Neuronal stem cell (in vitro differentiated cells): ENCODE measurements at regions not wholly inside any gene's neighbourhood (a gene's known extent, or its start where the extent isn't known, plus 50 kb on each side); places are given as distances from the start of the nearest gene placed in this dataset.

Experiments
- DNase-seq: peaks from one replicate; pipeline ENCODE4 v3.0.0-alpha.2; 2013; ENCODE audit warnings: low spot score
- H2AFZ ChIP-seq: one replicate; pipeline ENCODE4 v1.6.1; 2013; ENCODE audit warnings: mild to moderate bottlenecking, low read length, inconsistent platforms
- H2AK5ac ChIP-seq: 2 replicates; pipeline ENCODE4 v1.6.1; 2013; ENCODE audit warnings: low read depth, mild to moderate bottlenecking, inconsistent platforms, low read length, moderate library complexity, mixed read lengths
- H2BK120ac ChIP-seq: 2 replicates; pipeline ENCODE4 v1.6.1; 2013; ENCODE audit warnings: low read depth, mild to moderate bottlenecking, inconsistent platforms, low read length, moderate library complexity, mixed read lengths
- H2BK12ac ChIP-seq: one replicate; pipeline ENCODE4 v1.6.1; 2013; ENCODE audit warnings: low read length, inconsistent platforms
- H2BK15ac ChIP-seq: 2 replicates; pipeline ENCODE4 v1.6.1; 2013; ENCODE audit warnings: mild to moderate bottlenecking, low read length, inconsistent platforms, mixed read lengths
- H2BK5ac ChIP-seq: one replicate; pipeline ENCODE4 v1.6.1; 2013; ENCODE audit warnings: inconsistent platforms, mild to moderate bottlenecking, low read length, moderate library complexity
- H3K14ac ChIP-seq: one replicate; pipeline ENCODE4 v1.6.1; 2013; ENCODE audit warnings: low read length, inconsistent platforms
- H3K18ac ChIP-seq: 2 replicates; pipeline ENCODE4 v1.6.1; 2013; ENCODE audit warnings: low read length, inconsistent platforms
- H3K23ac ChIP-seq: 2 replicates; pipeline ENCODE4 v1.6.1; 2013; ENCODE audit warnings: low read depth, mild to moderate bottlenecking, mixed read lengths, low read length, inconsistent platforms; ENCODE audit not compliant: poor library complexity
- H3K27ac ChIP-seq: replicated peaks from 3 replicates; pipeline ENCODE4 v1.5.1; 2013; ENCODE audit warnings: low read length, inconsistent platforms
- H3K27me3 ChIP-seq, 3 experiments: 2 replicates each; pipeline ENCODE4 v1.6.1; 2013; ENCODE audit warnings: low read length in 3 of 3, mild to moderate bottlenecking in 2 of 3, inconsistent platforms in 1 of 3, low read depth in 1 of 3, mixed read lengths in 1 of 3, moderate library complexity in 1 of 3; ENCODE audit not compliant: control insufficient read depth in 3 of 3, insufficient read depth in 3 of 3
- H3K36me3 ChIP-seq, 2 donors: replicated peaks in 1 of 2; 2 replicates each; pipeline ENCODE4 v1.6.1; 2013; ENCODE audit warnings: low read length in 2 of 2; ENCODE audit not compliant: control insufficient read depth in 2 of 2, insufficient read depth in 2 of 2
- H3K4ac ChIP-seq: 2 replicates; pipeline ENCODE4 v1.6.1; 2013; ENCODE audit warnings: inconsistent platforms, mild to moderate bottlenecking, low read length, moderate library complexity
- H3K4me1 ChIP-seq, 2 donors: 1 replicate in 1 of 2; 2 replicates in 1 of 2; pipeline ENCODE4 v1.6.1; 2013; ENCODE audit warnings: low read length in 2 of 2, low read depth in 1 of 2; ENCODE audit not compliant: control insufficient read depth in 2 of 2, insufficient read depth in 1 of 2
- H3K4me2 ChIP-seq: one replicate; pipeline ENCODE4 v1.6.1; 2013; ENCODE audit warnings: mild to moderate bottlenecking, low read length, inconsistent platforms; ENCODE audit not compliant: insufficient read depth, poor library complexity, severe bottlenecking
- H3K4me3 ChIP-seq, 2 donors: 2 replicates each; pipeline ENCODE4 v1.5.1; 2013; ENCODE audit warnings: low read length in 2 of 2, mild to moderate bottlenecking in 2 of 2, inconsistent platforms in 1 of 2, moderate library complexity in 1 of 2
- H3K79me1 ChIP-seq: one replicate; pipeline ENCODE4 v1.6.1; 2013; ENCODE audit warnings: low read depth, mild to moderate bottlenecking, inconsistent platforms, low read length, moderate library complexity
- H3K9ac ChIP-seq: one replicate; pipeline ENCODE4 v1.6.1; 2013; ENCODE audit warnings: mild to moderate bottlenecking, low read depth, low read length, inconsistent platforms; ENCODE audit not compliant: poor library complexity
- H3K9me3 ChIP-seq, 2 donors: replicated peaks in 1 of 2; 2 replicates each; pipeline versions ENCODE3 to v1.6.1; 2013; ENCODE audit warnings: low read length in 2 of 2, mild to moderate bottlenecking in 2 of 2, inconsistent platforms in 1 of 2, low read depth in 1 of 2, mixed read lengths in 1 of 2, moderate library complexity in 1 of 2; ENCODE audit not compliant: control insufficient read depth in 2 of 2, insufficient read depth in 1 of 2
- H4K8ac ChIP-seq: one replicate; pipeline ENCODE4 v1.6.1; 2013; ENCODE audit warnings: low read depth, mild to moderate bottlenecking, inconsistent platforms, low read length, moderate library complexity
- H4K91ac ChIP-seq: one replicate; pipeline ENCODE4 v1.6.1; 2013; ENCODE audit warnings: low read length, low read depth, mild to moderate bottlenecking, inconsistent platforms; ENCODE audit not compliant: poor library complexity
- WGBS, 2 donors: extraction: QIAGEN DNeasy Blood & Tissue Kit; methylation state at CpG; one replicate each; pipeline ENCODE4 v1.1.7; 2013; ENCODE audit warnings: missing lambda C conversion rate in 2 of 2, mixed read lengths in 1 of 2; ENCODE audit not compliant: insufficient read length in 2 of 2, insufficient replicate concordance in 1 of 2; ENCODE audit errors: extremely low coverage in 2 of 2; 5-methylcytosine and 5-hydroxymethylcytosine counted together

- peak overlapping the region; percentile 22 for H2AK5ac ChIP-seq
- no CpG with 5 or more reads among the region's 12 CpGs for WGBS, 2 donors
These were observed 160.4 kb downstream of the UACA start for GRCh38 chr15:70602834-70603560.

GRCh38 chr15:70602281-70602680, 161.1 kb downstream of the UACA start:
- Histone ChIP-seq H4K8ac (no peak overlapping the region), H3K4me1 (peaks cover 4 to 8% of the 10 kb centered on the region in 2 donors), H2BK5ac (no peak overlapping the region), H3K27ac (no peak overlapping the region), H3K9me3 (no peaks in the 10 kb centered on the region), H3K4ac (no peak overlapping the region), H2AFZ (no peak overlapping the region), H2BK15ac (no peak overlapping the region), H3K23ac (no peak overlapping the region), H3K79me1 (no peaks in the 10 kb centered on the region), H3K4me3 (no peak overlapping the region), H2AK5ac (no peak overlapping the region), H4K91ac (no peak overlapping the region), H3K14ac (no peak overlapping the region), H3K4me2 (no peak overlapping the region), H3K27me3 (peaks cover 0 to 6% (median 0%) of the 10 kb centered on the region in 3 experiments), H3K36me3 (no peaks in the 10 kb centered on the region), H2BK120ac (no peak overlapping the region), H2BK12ac (no peak overlapping the region), H3K18ac (no peak overlapping the region), H3K9ac (no peak overlapping the region)
- no CpG with 5 or more reads among the region's 4 CpGs for WGBS, 2 donors
- no peak for DNase-seq

More at GRCh38 chr15:70602834-70603560, 160.4 kb downstream of the UACA start:
- Histone ChIP-seq H3K36me3 (no peaks in the 10 kb centered on the region), H3K4me3 (no peak overlapping the region), H3K27ac (no peak overlapping the region), H2AFZ (no peak overlapping the region), H3K9me3 (no peaks in the 10 kb centered on the region), H4K91ac (no peak overlapping the region), H3K4me2 (no peak overlapping the region), H2BK5ac (no peak overlapping the region), H3K4ac (no peak overlapping the region), H2BK15ac (peak overlapping the region; percentile 51), H3K9ac (no peak overlapping the region), H3K23ac (no peak overlapping the region), H2BK120ac (no peak overlapping the region), H4K8ac (no peak overlapping the region), H2BK12ac (no peak overlapping the region), H3K4me1 (peaks cover 10 to 11% of the 10 kb centered on the region in 2 donors), H3K18ac (peak overlapping the region; percentile 57), H3K14ac (no peak overlapping the region), H3K79me1 (no peaks in the 10 kb centered on the region), H3K27me3 (peaks cover 0 to 6% (median 0%) of the 10 kb centered on the region in 3 experiments)
- no peak for DNase-seq

- H3K4me1 ChIP-seq, result no peaks in the 10 kb centered on the region
- no peak for DNase-seq
- H3K9me3 ChIP-seq, result no peaks in the 10 kb centered on the region
- H2BK5ac ChIP-seq, result no peak overlapping the region
- no peak overlapping the region for H3K18ac ChIP-seq
- no peak overlapping the region for H3K4ac ChIP-seq
- H2BK15ac ChIP-seq, result no peak overlapping the region
- H2BK12ac ChIP-seq, result no peak overlapping the region
- no peak overlapping the region for H3K14ac ChIP-seq
- H3K9ac ChIP-seq, result no peak overlapping the region
- WGBS, 2 donors, result no CpG with 5 or more reads among the region's 3 CpGs
- no peak overlapping the region for H4K8ac ChIP-seq
- no peak overlapping the region for H2BK120ac ChIP-seq
- H4K91ac ChIP-seq, result no peak overlapping the region
- no peak overlapping the region for H2AFZ ChIP-seq
- no peak overlapping the region for H3K23ac ChIP-seq
- no peaks in the 10 kb centered on the region for H3K79me1 ChIP-seq
- no peak overlapping the region for H3K4me2 ChIP-seq
- no peak overlapping the region for H3K27ac ChIP-seq
- H2AK5ac ChIP-seq, result no peak overlapping the region
- no peaks in the 10 kb centered on the region for H3K27me3 ChIP-seq
- H3K4me3 ChIP-seq, result no peak overlapping the region
- no peaks in the 10 kb centered on the region for H3K36me3 ChIP-seq
These were observed 165.4 kb downstream of the UACA start for GRCh38 chr15:70597945-70598344.

GRCh38 chr15:70597056-70597603, 166.2 kb downstream of the UACA start:
- no CpG with 5 or more reads among the region's 5 CpGs for WGBS, 2 donors
- DNase-seq, result no peak

More at GRCh38 chr15:70597056-70597603, 166.2 kb downstream of the UACA start:
- no peak overlapping the region for H2BK15ac ChIP-seq
- no peak overlapping the region for H3K4ac ChIP-seq
- no peaks in the 10 kb centered on the region for H3K27me3 ChIP-seq
- H2AFZ ChIP-seq, result no peak overlapping the region
- no peaks in the 10 kb centered on the region for H3K36me3 ChIP-seq
- H3K18ac ChIP-seq, result no peak overlapping the region
- no peaks in the 10 kb centered on the region for H3K9me3 ChIP-seq
- no peaks in the 10 kb centered on the region for H3K79me1 ChIP-seq
- H4K91ac ChIP-seq, result no peak overlapping the region
- no peak overlapping the region for H3K9ac ChIP-seq
- no peak overlapping the region for H3K27ac ChIP-seq
- no peak overlapping the region for H4K8ac ChIP-seq
- no peaks in the 10 kb centered on the region for H3K4me1 ChIP-seq
- no peak overlapping the region for H3K4me3 ChIP-seq
- no peak overlapping the region for H2BK5ac ChIP-seq
- no peak overlapping the region for H3K23ac ChIP-seq
- no peak overlapping the region for H2BK12ac ChIP-seq
- H2BK120ac ChIP-seq, result no peak overlapping the region
- H3K4me2 ChIP-seq, result no peak overlapping the region
- H2AK5ac ChIP-seq, result no peak overlapping the region
- no peak overlapping the region for H3K14ac ChIP-seq
